ENCODE measurements at regions not wholly inside any gene's neighbourhood (a gene's known extent, or its start where the extent isn't known, plus 50 kb on each side); places are given as distances from the start of the nearest gene placed in this dataset.

DNA sequence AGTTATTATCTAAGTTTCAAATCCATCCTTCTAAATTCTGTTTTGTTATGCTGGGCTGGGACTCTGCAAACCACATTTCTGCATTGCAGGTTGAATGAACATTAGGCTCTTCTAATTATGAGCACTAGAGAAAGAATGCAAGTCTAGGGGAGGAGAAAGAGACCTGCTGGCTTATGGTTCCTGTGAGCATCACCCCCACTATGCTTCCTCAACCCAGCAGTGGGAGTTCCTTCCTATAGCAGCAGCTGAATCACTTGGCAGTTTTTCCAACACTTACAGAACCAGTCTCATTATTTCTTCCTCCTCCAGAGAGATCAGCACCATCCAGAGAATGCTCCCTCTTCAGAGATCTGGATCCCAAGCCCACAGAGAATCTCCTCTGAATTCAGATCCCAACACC, 297.7 kb upstream of the CLEC14A start:
- BruUV-seq (replicated peaks) = no TSS peak
- ChIA-PET POLR2A (no interaction called here), CTCF (ENCODE audit: low intra/inter-chr PET ratio, low total read pairs) (no interaction called here)
- in situ Hi-C loops (cut with HindIII; ENCODE audit: extremely low pct_ligation_motif_present, low pct_unique_long_range_greater_than_20kb) (no loop called here), intact Hi-C loops (cut with micrococcal nuclease; ENCODE audit: unreplicated experiment) (no loop called here)
- TF ChIP-seq, protein P1, sequence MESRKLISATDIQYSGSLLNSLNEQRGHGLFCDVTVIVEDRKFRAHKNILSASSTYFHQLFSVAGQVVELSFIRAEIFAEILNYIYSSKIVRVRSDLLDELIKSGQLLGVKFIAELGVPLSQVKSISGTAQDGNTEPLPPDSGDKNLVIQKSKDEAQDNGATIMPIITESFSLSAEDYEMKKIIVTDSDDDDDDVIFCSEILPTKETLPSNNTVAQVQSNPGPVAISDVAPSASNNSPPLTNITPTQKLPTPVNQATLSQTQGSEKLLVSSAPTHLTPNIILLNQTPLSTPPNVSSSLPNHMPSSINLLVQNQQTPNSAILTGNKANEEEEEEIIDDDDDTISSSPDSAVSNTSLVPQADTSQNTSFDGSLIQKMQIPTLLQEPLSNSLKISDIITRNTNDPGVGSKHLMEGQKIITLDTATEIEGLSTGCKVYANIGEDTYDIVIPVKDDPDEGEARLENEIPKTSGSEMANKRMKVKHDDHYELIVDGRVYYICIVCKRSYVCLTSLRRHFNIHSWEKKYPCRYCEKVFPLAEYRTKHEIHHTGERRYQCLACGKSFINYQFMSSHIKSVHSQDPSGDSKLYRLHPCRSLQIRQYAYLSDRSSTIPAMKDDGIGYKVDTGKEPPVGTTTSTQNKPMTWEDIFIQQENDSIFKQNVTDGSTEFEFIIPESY (CRISPR knock-in tag; IDR thresholded peaks at IDR 0.05) = no peak
- TF ChIP-seq MAFG (CRISPR knock-in tag; IDR thresholded peaks at IDR 0.05) = peak; percentile 33; the same call in 1 of the 2 replicates
- ATAC-seq = no peak
- no peaks in the 10 kb centered on the region for H3K27me3 ChIP-seq (ENCODE audit: control insufficient read depth in 1 of 2, insufficient read depth in 2 of 2, low read length in 2 of 2)
- no peak for DNase-seq (ENCODE audit: low spot score)
- no peak overlapping the region for H3K4me2 ChIP-seq (ENCODE audit: low read depth, low read length)
- H2AFZ ChIP-seq (ENCODE audit: low read length) = no peak overlapping the region
- H3K9ac ChIP-seq (ENCODE audit: insufficient read depth, low read depth, low read length) = no peak overlapping the region
- peaks cover 2% of the 10 kb centered on the region for H3K9me3 ChIP-seq (ENCODE audit: low read length)
- H3K27ac ChIP-seq (ENCODE audit: extremely low read length, insufficient read depth, low read length) = no peak overlapping the region
- H3K4me3 ChIP-seq (replicated peaks in 1 of 3; ENCODE audit: insufficient read depth in 1 of 3, low read depth in 2 of 3, low read length in 3 of 3) = no peak overlapping the region
- H3K36me3 ChIP-seq (replicated peaks in 1 of 2; ENCODE audit: control insufficient read depth in 1 of 2, insufficient read depth in 2 of 2, low read length in 2 of 2) = no peaks in the 10 kb centered on the region
- no peaks in the 10 kb centered on the region for H3K79me2 ChIP-seq (ENCODE audit: insufficient read depth, low read length)
- FAIRE-seq = no peak
- no peaks in the 10 kb centered on the region for H3K4me1 ChIP-seq (ENCODE audit: insufficient read depth, low read length)
- H4K20me1 ChIP-seq (ENCODE audit: insufficient read depth, low read length) = no peaks in the 10 kb centered on the region

- no peaks in the 10 kb centered on the region for H3K27me3 ChIP-seq (ENCODE audit: control insufficient read depth in 1 of 2, insufficient read depth in 2 of 2, low read length in 2 of 2)
- no TSS peak for BruUV-seq (replicated peaks)
- H3K9me3 ChIP-seq (ENCODE audit: low read length) = no peaks in the 10 kb centered on the region
- no peak overlapping the region for H3K27ac ChIP-seq (ENCODE audit: extremely low read length, insufficient read depth, low read length)
- FAIRE-seq (no peak), ATAC-seq (no peak), DNase-seq (ENCODE audit: low spot score) (no peak)
- POLR2A ChIA-PET = no interaction called here
- 21% methylated on average over 4 of the region's 4 CpGs for WGBS (ENCODE audit: low lambda C conversion rate)
- H3K4me2 ChIP-seq (ENCODE audit: low read depth, low read length) = no peak overlapping the region
- no peak overlapping the region for H2AFZ ChIP-seq (ENCODE audit: low read length)
- intact Hi-C loops (cut with micrococcal nuclease; ENCODE audit: unreplicated experiment) = no loop called here
- no peaks in the 10 kb centered on the region for H3K79me2 ChIP-seq (ENCODE audit: insufficient read depth, low read length)
- in situ Hi-C loops (cut with HindIII; ENCODE audit: extremely low pct_ligation_motif_present, low pct_unique_long_range_greater_than_20kb) = no loop called here
- TF ChIP-seq CREB1 (IDR thresholded peaks at IDR 0.05) = 0 out of 2 replicates have a peak, but pooled peaks have one; percentile 2
- no peak for TF ChIP-seq CREB1 (CRISPR knock-in tag; IDR thresholded peaks at IDR 0.05)
- no peak for TF ChIP-seq FIP1L1 (IDR thresholded peaks at IDR 0.05; ENCODE audit: borderline replicate concordance, insufficient read depth, low read depth, low read length)
- CTCF ChIA-PET (ENCODE audit: low intra/inter-chr PET ratio, low total read pairs) = no interaction called here
- no peaks in the 10 kb centered on the region for H3K4me1 ChIP-seq (ENCODE audit: insufficient read depth, low read length)
- H4K20me1 ChIP-seq (ENCODE audit: insufficient read depth, low read length) = no peaks in the 10 kb centered on the region
- no peak overlapping the region for H3K4me3 ChIP-seq (replicated peaks in 1 of 3; ENCODE audit: insufficient read depth in 1 of 3, low read depth in 2 of 3, low read length in 3 of 3)
- H3K36me3 ChIP-seq (replicated peaks in 1 of 2; ENCODE audit: control insufficient read depth in 1 of 2, insufficient read depth in 2 of 2, low read length in 2 of 2) = no peaks in the 10 kb centered on the region
- H3K9ac ChIP-seq (ENCODE audit: insufficient read depth, low read depth, low read length) = no peak overlapping the region
Measured at GRCh38 chr14:38549564-38549963, 293.7 kb upstream of the CLEC14A start.

All from HepG2 (cell line).